ENCODE measurements at regions not wholly inside any gene's neighbourhood (a gene's known extent, or its start where the extent isn't known, plus 50 kb on each side); places are given as distances from the start of the nearest gene placed in this dataset.

DNA sequence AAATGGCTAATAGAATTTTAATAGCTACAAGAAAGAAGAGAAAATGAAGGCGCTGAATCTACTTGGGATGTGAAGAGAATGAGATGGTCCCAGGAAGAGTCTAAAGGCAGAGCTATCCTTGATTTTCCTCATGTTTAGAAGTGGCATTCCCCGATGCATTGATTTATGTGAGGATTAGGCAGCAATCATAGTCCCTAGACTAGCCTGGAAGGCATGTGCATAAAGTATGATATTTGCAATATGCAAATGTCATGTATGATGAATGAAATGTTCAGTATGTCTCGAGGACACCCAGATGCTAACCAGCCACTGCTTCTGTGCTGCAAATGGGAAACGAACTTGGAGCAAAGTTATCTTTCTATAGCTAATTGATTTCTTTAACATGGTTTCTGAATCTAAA, 641.5 kb upstream of the PLXNA2 start:
- no peak for ATAC-seq (ENCODE audit: low FRiP score)
- no peak for DNase-seq (ENCODE audit: low spot score)
- TF ChIP-seq, protein P1, sequence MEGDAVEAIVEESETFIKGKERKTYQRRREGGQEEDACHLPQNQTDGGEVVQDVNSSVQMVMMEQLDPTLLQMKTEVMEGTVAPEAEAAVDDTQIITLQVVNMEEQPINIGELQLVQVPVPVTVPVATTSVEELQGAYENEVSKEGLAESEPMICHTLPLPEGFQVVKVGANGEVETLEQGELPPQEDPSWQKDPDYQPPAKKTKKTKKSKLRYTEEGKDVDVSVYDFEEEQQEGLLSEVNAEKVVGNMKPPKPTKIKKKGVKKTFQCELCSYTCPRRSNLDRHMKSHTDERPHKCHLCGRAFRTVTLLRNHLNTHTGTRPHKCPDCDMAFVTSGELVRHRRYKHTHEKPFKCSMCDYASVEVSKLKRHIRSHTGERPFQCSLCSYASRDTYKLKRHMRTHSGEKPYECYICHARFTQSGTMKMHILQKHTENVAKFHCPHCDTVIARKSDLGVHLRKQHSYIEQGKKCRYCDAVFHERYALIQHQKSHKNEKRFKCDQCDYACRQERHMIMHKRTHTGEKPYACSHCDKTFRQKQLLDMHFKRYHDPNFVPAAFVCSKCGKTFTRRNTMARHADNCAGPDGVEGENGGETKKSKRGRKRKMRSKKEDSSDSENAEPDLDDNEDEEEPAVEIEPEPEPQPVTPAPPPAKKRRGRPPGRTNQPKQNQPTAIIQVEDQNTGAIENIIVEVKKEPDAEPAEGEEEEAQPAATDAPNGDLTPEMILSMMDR (IDR thresholded peaks at IDR 0.05), result no peak

DNA sequence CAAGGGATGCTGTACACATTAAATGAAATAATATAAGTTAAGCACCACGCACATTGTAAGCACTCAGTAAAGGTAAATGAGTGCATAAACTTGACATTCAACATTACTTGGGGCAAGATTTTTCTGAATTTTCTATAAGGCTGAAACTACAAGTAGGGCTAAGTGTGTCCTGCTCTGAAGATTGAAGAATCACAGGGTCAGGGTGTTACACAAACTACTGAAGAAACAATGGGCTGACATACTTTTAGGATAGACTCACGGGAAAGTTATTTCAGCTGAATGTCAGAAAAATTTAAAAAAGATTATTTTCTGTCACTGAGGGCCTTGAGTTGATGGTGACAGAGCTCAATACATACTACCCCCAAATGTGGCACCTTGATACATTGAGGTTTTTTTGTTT, 644.2 kb upstream of the PLXNA2 start:
- TF ChIP-seq, protein P1 (IDR thresholded peaks at IDR 0.05), result no peak
- no peak for DNase-seq (ENCODE audit: low spot score)
- ATAC-seq (ENCODE audit: low FRiP score), result no peak

DNA sequence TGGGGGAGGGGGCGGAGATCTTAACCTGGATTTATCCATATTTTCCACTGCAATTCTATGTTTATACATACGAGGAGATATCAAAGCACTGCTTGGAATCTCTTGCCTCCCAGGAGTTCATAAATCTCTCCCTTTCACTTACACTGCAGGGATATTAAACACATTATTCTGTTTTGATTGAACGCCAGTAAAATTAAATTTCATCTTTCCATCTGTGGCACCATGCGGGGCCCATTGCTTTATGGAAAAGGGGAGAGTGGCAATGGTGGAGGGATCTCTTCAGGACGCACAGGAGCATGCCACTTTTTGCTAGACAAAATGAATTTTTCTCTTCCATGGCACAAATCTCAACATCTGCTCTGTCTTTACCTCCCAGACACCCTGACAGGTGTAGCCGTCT, 648.0 kb upstream of the PLXNA2 start:
- DNase-seq (ENCODE audit: low spot score) (no peak), ATAC-seq (ENCODE audit: low FRiP score) (no peak)
- TF ChIP-seq, protein P1 (IDR thresholded peaks at IDR 0.05), result no peak

DNA sequence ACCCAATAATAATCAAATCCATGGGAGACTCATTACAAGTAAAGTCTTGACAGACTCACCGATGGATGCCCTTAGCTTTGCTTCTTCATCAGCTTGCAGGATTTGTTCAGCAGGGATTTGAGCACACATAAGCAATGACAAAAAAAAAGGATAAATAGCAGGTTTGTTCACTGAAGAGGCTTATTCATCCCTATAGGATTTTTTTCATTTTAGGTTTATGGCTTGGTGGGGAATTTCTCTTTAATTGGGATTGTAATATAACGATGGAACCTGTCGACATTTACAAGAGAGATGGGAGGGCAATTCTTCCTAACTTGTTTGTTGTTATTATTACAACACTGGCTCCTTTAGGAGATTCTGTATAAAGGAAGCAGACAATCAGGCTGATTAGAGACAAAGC, 649.1 kb upstream of the PLXNA2 start:
- TF ChIP-seq, protein P1 (IDR thresholded peaks at IDR 0.05), result no peak
- ATAC-seq (ENCODE audit: low FRiP score) (no peak), DNase-seq (ENCODE audit: low spot score) (no peak)

DNA sequence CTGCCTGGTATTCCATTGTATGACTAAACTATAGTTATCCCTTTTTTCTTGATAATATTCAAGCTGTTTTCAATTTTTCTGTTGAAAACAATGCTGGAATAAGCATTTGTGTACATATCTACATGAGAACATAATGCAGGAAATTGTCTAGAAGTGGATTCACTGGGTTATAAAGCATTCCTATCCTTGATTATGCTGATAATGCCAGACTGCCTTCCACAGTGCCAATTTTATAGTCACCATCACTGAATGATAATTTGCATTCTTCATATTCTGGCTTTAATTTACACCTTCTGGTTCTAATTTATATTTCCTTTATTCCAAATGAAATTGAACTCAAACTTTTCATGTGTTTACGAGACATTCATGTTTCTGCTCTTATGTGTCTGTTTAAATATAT, 651.0 kb upstream of the PLXNA2 start:
- ATAC-seq (ENCODE audit: low FRiP score), result no peak

DNA sequence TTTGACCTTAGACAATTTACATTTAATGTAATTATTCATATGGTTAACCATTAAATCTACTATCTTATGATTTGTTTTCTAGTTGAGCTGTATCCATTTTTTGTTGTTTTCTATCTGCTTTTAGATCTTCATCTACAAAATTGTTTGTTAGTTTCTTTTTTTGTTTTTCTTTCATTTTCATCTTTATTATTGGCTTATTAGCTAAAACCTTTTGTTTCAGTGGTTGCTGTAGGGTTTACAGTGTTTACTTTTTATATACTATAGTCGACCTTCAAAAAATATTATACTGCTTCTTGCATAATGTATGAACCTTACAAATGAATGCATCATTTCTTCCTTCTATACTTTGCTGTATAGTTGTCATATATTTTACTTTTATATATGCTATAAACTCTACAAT, 651.6 kb upstream of the PLXNA2 start:
- ATAC-seq (ENCODE audit: low FRiP score), result no peak
- TF ChIP-seq, protein P1 (IDR thresholded peaks at IDR 0.05), result no peak
- no peak for DNase-seq (ENCODE audit: low spot score)

More for the DNA sequence above, 651.0 kb upstream of the PLXNA2 start:
- TF ChIP-seq, protein P1 (IDR thresholded peaks at IDR 0.05), result no peak
- no peak for DNase-seq (ENCODE audit: low spot score)

DNA sequence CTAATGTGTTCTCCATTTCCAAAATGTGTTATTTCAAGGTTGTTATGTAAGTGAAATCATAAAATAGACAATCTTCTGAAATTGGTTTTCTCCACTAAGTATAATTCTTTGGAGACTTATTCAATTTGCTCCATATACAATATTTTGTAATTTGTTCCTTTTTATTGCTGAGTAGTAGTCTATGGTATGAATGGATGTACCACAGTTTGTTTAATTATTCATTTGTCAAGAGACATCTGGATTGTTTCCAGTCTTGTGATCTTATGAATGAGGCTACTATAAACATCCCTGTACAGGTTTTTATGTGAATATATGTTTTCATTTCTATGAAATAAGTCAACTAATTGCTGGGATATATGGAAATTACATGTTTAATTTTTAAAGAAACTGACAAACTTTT, 652.6 kb upstream of the PLXNA2 start:
- ATAC-seq (ENCODE audit: low FRiP score) (no peak), DNase-seq (ENCODE audit: low spot score) (no peak)
- TF ChIP-seq, protein P1 (IDR thresholded peaks at IDR 0.05), result no peak
